ENCODE measurements at regions not wholly inside any gene's neighbourhood (a gene's known extent, or its start where the extent isn't known, plus 50 kb on each side); places are given as distances from the start of the nearest gene placed in this dataset.

- Histone ChIP-seq H3K56ac (ENCODE audit: extremely low read depth, insufficient read depth, low read length) (no peak overlapping the region), H3K18ac (ENCODE audit: low read depth, low read length) (no peak overlapping the region), H3K9ac (ENCODE audit: low read depth, low read length) (no peak overlapping the region), H2BK5ac (ENCODE audit: low read depth, low read length, poor library complexity, severe bottlenecking) (no peak overlapping the region), H3K14ac (replicated peaks; ENCODE audit: low read depth, low read length) (no peak overlapping the region), H4K20me1 (ENCODE audit: insufficient read depth, low read length) (0 out of 2 replicates have a peak, but pooled peaks cover 3% of the 10 kb centered on the region), H3K9me1 (ENCODE audit: insufficient read depth, low read length) (0 out of 2 replicates have a peak, but pooled peaks cover 4% of the 10 kb centered on the region), H2BK15ac (ENCODE audit: low read depth, low read length) (no peak overlapping the region), H4K8ac (ENCODE audit: low read depth in 2 of 2, low read length in 2 of 2) (no peak overlapping the region), H4K5ac (ENCODE audit: low read depth, low read length) (no peak overlapping the region), H3K4me1 (ENCODE audit: control insufficient read depth, insufficient read depth, low read length) (no peaks in the 10 kb centered on the region), H4K91ac (ENCODE audit: insufficient read depth, low read depth, low read length) (no peak overlapping the region), H2BK120ac (ENCODE audit: low read depth, low read length) (no peak overlapping the region), H3K79me1 (ENCODE audit: low read depth in 1 of 2, low read length in 2 of 2) (no peaks in the 10 kb centered on the region), H3K4me3 (ENCODE audit: insufficient read depth, low read depth, low read length) (no peak overlapping the region), H3K23ac (ENCODE audit: low read depth, low read length) (no peak overlapping the region), H3K4me2 (ENCODE audit: low read depth, low read length) (no peak overlapping the region), H3K27me3 (ENCODE audit: control insufficient read depth, insufficient read depth, low read length) (peaks cover 87% of the 10 kb centered on the region), H2AK9ac (replicated peaks; ENCODE audit: low read depth, low read length, poor library complexity) (no peak overlapping the region), H3K27ac (ENCODE audit: insufficient read depth, low read length) (no peak overlapping the region), H3K9me3 (ENCODE audit: control insufficient read depth, insufficient read depth, low read length) (no peaks in the 10 kb centered on the region; the same call in 1 of the 2 replicates), H3K4ac (ENCODE audit: low read depth, low read length) (no peak overlapping the region), H2AK5ac (ENCODE audit: low read depth, low read length) (no peak overlapping the region), H2AFZ (replicated peaks; ENCODE audit: low read length, poor library complexity) (no peak overlapping the region), H3K36me3 (ENCODE audit: control insufficient read depth, insufficient read depth, low read length) (no peaks in the 10 kb centered on the region), H2BK20ac (ENCODE audit: low read depth, low read length) (no peak overlapping the region)
- ATAC-seq (ENCODE audit: low read depth) (no peak), DNase-seq (no peak)
- TF ChIP-seq CEBPB (IDR thresholded peaks at IDR 0.05; ENCODE audit: low read depth, low read length), result no peak
- TF ChIP-seq RAD21 (IDR thresholded peaks at IDR 0.05; ENCODE audit: low read length), result no peak
- TF ChIP-seq FOS (IDR thresholded peaks at IDR 0.05; ENCODE audit: low read depth, low read length), result no peak
- TF ChIP-seq RFX5 (IDR thresholded peaks at IDR 0.05; ENCODE audit: low read depth, low read length), result no peak
- no peak for TF ChIP-seq NFE2L2 (IDR thresholded peaks at IDR 0.05; ENCODE audit: low read depth, low read length)
- TF ChIP-seq CTCF (conservative IDR thresholded peaks at IDR 0.05; ENCODE audit: low read depth, low read length), result no peak
- TF ChIP-seq CHD1 (IDR thresholded peaks at IDR 0.05; ENCODE audit: low read depth, low read length), result no peak
- no peak for TF ChIP-seq USF2 (IDR thresholded peaks at IDR 0.05; ENCODE audit: low read depth, low read length)
- no peak for TF ChIP-seq BHLHE40 (IDR thresholded peaks at IDR 0.05; ENCODE audit: low read depth, low read length)
- TF ChIP-seq POLR2A (IDR thresholded peaks at IDR 0.05; ENCODE audit: low read depth, low read length), result no peak
- TF ChIP-seq RCOR1 (IDR thresholded peaks at IDR 0.05; ENCODE audit: insufficient replicate concordance, low read length), result no peak
- TF ChIP-seq MAZ (IDR thresholded peaks at IDR 0.05; ENCODE audit: borderline replicate concordance, low read depth, low read length), result no peak
- no peak for TF ChIP-seq ELK1 (IDR thresholded peaks at IDR 0.05; ENCODE audit: borderline replicate concordance, low read depth, low read length)
- TF ChIP-seq SMC3 (IDR thresholded peaks at IDR 0.05; ENCODE audit: low read depth, low read length), result no peak
- no CpG with 5 or more reads among the region's 3 CpGs for WGBS, 2 experiments (ENCODE audit: extremely low coverage in 2 of 2, insufficient read length in 1 of 2)
- dilution Hi-C loops (cut with HindIII; ENCODE audit: low sequenced_read_pairs, unreplicated experiment) (loop anchor here (25.0 kb wide), 1 partner anchor 173 kb away; no protein-coding TSS in a partner anchor), in situ Hi-C loops (cut with MboI; ENCODE audit: low sequenced_read_pairs) (loop anchor here (25.0 kb wide), 1 partner anchor 148 kb away; no protein-coding TSS in a partner anchor), intact Hi-C loops (cut with micrococcal nuclease) (no loop called here)
- POLR2A ChIA-PET (ENCODE audit: unreplicated experiment), result no interaction called here
- BruUV-seq (replicated peaks), result no TSS peak
- CTCF ChIA-PET, result interaction anchor here (1.0 kb wide), 1 partner anchor 9 kb away, joined by 3 read pairs; no protein-coding TSS in a partner anchor
Observed at GRCh38 chr10:101289541-101289940, 60.3 kb upstream of the LBX1 start.
